ENCODE measurements at regions not wholly inside any gene's neighbourhood (a gene's known extent, or its start where the extent isn't known, plus 50 kb on each side); places are given as distances from the start of the nearest gene placed in this dataset.

DNA sequence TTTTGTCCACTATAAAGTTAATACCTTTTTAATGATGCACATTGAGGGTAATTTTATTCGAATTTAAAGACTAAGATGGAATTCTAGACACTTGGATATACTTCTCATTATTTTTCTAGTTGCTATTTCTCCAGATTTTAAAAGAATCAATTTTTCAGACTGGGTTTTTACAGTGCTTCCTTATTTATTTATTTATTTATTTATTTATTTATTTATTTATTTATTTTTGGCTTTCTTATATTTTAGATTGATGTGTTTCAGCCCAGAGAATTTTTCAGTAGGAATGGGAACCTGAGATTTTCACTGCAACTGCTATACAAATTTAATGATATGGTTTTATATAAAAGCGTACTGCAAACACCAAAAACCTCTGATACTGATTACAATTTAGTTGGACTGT is 448.7 kb downstream of the ZPLD1 start:
- Histone ChIP-seq H3K4me1 (ENCODE audit: low read depth) (no peaks in the 10 kb centered on the region), H3K4me3 (no peak overlapping the region), H3K9me3 (no peaks in the 10 kb centered on the region), H3K36me3 (ENCODE audit: low read depth) (no peaks in the 10 kb centered on the region)
- TF ChIP-seq, protein P1, sequence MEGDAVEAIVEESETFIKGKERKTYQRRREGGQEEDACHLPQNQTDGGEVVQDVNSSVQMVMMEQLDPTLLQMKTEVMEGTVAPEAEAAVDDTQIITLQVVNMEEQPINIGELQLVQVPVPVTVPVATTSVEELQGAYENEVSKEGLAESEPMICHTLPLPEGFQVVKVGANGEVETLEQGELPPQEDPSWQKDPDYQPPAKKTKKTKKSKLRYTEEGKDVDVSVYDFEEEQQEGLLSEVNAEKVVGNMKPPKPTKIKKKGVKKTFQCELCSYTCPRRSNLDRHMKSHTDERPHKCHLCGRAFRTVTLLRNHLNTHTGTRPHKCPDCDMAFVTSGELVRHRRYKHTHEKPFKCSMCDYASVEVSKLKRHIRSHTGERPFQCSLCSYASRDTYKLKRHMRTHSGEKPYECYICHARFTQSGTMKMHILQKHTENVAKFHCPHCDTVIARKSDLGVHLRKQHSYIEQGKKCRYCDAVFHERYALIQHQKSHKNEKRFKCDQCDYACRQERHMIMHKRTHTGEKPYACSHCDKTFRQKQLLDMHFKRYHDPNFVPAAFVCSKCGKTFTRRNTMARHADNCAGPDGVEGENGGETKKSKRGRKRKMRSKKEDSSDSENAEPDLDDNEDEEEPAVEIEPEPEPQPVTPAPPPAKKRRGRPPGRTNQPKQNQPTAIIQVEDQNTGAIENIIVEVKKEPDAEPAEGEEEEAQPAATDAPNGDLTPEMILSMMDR (IDR thresholded peaks at IDR 0.05): no peak
- no peak for DNase-seq
- no peak for ATAC-seq
- intact Hi-C loops (cut with DNase I, micrococcal nuclease): no loop called here

DNA sequence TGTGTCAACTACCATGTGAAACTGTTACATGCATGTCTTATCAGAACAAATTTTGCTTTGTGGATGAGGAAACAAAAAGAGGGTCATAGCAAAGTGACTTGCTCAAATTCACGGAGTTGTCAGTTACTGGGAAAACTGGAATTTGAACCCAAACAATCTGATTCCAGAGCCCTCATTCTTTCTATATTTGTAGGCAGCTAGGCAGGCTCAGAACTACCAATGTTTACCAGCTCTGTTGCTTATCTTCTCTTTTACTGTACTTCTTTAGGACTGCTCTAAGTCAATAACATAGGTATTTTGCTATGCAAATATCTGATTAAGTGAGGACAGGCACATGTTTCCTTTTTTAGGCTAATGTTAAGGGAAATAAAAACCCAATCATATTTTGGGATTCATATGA is 450.5 kb downstream of the ZPLD1 start:
- Histone ChIP-seq H3K4me1 (ENCODE audit: low read depth) (no peaks in the 10 kb centered on the region), H3K9me3 (no peaks in the 10 kb centered on the region), H3K36me3 (ENCODE audit: low read depth) (no peaks in the 10 kb centered on the region), H3K4me3 (no peak overlapping the region)
- ATAC-seq (no peak), DNase-seq (no peak)
- TF ChIP-seq, protein P1 (IDR thresholded peaks at IDR 0.05): no peak
- intact Hi-C loops (cut with DNase I, micrococcal nuclease): no loop called here

- DNase-seq (no peak), ATAC-seq (no peak)
- H3K4me1 ChIP-seq (ENCODE audit: low read depth): no peaks in the 10 kb centered on the region
- no peak overlapping the region for H3K4me3 ChIP-seq
- TF ChIP-seq, protein P1 (IDR thresholded peaks at IDR 0.05): no peak
- H3K36me3 ChIP-seq (ENCODE audit: low read depth): no peaks in the 10 kb centered on the region
- intact Hi-C loops (cut with DNase I, micrococcal nuclease): no loop called here
- H3K9me3 ChIP-seq: no peaks in the 10 kb centered on the region
Observed at GRCh38 chr3:102887431-102887830, 452.6 kb downstream of the ZPLD1 start.

- intact Hi-C loops (cut with DNase I, micrococcal nuclease): no loop called here
- TF ChIP-seq, protein P1 (IDR thresholded peaks at IDR 0.05): no peak
Observed at GRCh38 chr3:102896851-102897621, 462.2 kb downstream of the ZPLD1 start.

DNA sequence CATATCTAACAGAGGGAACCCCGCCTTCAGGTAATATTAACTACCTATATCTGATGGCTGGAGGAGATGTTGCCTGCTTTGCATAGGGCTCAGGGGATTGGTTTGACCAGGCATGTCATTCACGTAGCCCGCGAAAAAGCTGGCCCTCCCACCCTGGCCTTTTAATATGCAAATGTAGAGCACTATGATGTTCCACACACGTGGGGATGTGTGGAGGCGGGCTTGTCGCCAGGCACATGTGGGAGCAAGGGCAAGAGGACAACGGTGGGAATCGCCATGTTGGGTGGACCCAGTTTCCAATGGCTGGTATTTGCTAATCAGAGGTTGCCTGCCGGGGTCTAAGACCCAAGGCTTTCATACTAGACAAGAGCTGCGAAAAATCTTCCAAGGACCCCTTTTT is 469.8 kb downstream of the ZPLD1 start:
- no peaks in the 10 kb centered on the region for H3K4me1 ChIP-seq (ENCODE audit: low read depth)
- H3K36me3 ChIP-seq (ENCODE audit: low read depth): no peaks in the 10 kb centered on the region
- TF ChIP-seq, protein P1 (IDR thresholded peaks at IDR 0.05): no peak
- no peak overlapping the region for H3K4me3 ChIP-seq
- DNase-seq (peak in 1 of 3 donors; percentile 29), ATAC-seq (no peak)
- intact Hi-C loops (cut with DNase I, micrococcal nuclease): no loop called here
- no peaks in the 10 kb centered on the region for H3K9me3 ChIP-seq

More at GRCh38 chr3:102896851-102897621, 462.2 kb downstream of the ZPLD1 start:
- H3K4me1 ChIP-seq (ENCODE audit: low read depth): no peaks in the 10 kb centered on the region
- DNase-seq: no peak
- ATAC-seq: no peak
- no peaks in the 10 kb centered on the region for H3K9me3 ChIP-seq
- H3K36me3 ChIP-seq (ENCODE audit: low read depth): no peaks in the 10 kb centered on the region
- H3K4me3 ChIP-seq: no peak overlapping the region
